SKM-1 (cell line): ENCODE measurements at regions not wholly inside any gene's neighbourhood (a gene's known extent, or its start where the extent isn't known, plus 50 kb on each side); places are given as distances from the start of the nearest gene placed in this dataset.
"Not testable (repeated sequence)": the region's sequence is repeated elsewhere in the genome, so short reads cannot be mapped to it uniquely, and the experiment has no call there.

Experiments
- DNase-seq: peaks from one replicate; lab custom pipeline; 2025; ENCODE audit not compliant: unreplicated experiment; lab: John Stamatoyannopoulos, UW

DNA sequence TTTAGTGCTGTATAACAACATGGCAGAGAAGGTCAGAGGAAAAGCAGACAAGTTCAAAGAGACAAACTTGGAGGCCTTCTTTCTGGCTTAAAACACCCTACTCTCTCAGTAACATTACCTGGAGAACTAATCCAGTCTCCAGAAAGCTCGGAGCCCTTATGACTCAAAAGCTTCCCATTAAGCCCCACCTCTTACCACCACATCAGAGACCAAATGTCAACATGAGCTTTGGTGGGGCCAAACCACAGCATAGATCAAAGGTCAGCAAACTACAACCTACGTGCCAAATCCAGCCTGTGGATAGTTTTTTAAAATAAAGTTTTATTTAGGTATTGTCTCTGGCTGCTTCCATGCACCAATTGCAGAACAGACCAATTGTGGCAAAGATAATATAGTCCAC is 589.9 kb downstream of the DNAH5 start:
- no peak for DNase-seq

DNA sequence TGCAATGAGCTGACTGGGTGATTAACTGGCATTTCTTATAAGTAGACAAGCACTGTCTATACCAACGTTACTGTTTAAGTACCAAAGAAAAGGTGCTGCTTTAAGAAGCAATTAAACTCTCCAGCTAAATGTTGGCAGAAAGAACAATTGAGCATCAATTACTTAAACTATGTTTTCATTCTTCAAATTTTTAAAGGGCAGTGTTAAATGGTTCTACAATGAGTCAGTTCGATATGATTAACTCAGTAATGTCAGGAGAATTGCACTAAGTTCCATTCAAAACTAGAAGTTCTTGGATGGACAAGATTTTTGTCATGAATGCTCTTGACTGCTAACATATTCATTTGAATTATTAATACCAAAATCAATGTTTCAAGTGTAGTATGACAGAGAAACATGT is 593.7 kb downstream of the DNAH5 start:
- no peak for DNase-seq

DNA sequence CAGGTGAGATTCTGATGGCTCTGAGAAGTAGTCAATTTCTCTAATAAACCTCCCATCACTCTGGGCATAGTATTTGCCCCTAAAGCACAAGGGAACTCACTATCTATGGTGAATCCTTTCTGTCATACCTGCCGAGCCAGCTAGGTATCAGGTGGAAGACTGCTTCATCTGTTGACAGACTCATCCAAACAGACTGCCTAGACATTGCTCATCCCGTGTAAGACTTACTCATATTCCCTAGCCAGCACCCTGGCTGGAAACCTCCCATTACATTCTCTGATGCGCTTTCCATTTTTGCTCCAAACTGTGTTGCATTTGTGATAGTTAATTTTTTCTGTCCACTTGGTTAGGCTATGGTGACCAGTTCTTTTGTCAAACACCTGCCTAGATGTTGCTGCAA is 595.9 kb downstream of the DNAH5 start:
- DNase-seq: no peak

DNA sequence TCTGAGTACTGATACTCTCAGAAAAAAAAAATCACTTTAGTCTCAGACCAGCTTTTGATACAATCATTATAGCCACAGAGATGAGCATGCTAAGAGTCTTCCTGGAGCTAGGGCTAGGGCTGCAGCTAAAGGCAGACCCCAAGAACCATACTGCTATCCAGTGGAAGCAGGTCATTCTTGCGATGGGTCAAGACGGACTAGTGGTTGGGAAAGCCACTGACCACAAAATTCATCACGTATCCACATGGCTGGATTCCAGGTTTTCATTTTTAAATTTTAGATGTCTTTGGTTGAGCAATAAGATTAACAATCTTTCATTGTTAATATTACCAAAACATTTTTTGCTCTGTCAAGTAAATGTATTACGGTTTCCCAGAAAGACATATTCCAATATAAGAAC is 598.1 kb downstream of the DNAH5 start:
- DNase-seq: no peak

DNA sequence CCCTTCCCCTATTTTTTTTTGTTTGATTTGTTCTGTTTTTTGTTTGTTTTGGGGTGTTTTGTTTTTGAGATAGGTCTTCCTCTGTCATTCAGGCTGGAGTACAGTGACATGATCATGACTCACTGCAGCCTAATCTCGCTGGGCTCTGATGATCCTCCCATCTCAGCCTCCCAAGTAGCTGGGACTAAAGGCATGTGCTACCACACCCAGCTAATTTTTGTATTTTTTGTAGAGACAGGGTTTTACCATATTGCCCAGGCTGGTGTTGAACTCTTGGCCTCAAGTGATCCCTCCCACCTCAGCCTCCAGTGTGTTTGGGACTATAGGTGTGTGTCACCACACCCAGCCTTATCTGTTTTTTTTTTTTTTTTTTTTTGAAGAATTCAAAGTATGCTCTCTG is 605.4 kb downstream of the DNAH5 start:
- no peak for DNase-seq

DNA sequence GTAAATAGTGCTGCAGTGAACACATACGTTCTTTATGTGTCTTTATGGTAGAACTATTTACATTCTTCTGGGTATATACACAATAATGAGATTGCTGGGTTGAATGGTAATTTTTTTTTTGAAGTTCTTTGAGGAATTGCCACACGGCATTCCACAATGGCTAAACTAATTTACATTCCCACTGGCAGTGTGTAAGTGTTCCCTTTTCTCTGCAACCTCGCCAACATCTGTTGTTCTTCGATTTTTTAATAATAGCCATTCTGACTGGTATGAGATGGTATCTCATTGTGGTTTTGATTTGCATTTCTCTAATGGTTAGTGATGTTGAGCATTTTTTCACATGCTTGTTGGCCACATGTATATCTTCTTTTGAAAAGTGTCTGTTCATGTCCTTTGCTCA is 609.5 kb downstream of the DNAH5 start:
- not testable (repeated sequence) for DNase-seq

DNA sequence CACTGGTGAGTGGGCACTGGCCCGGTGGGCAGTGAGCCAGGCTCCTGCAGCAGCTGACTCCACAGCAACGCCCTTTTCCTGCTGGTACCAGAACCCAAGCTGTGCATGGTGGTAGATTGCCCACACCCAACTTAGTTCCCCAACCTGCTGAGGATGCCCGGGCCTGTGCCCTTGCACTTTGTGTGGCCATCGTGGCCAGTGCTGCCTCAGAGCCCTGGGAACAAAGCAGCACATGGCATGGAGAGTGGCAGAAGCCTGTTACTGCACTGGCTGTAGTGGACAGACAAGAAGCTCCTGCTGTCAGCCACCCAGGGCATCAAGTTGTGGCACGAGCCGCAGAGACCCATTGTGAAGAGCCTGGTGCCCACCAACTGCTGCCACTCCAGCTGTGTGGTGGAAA is 612.9 kb downstream of the DNAH5 start:
- DNase-seq: no peak

DNA sequence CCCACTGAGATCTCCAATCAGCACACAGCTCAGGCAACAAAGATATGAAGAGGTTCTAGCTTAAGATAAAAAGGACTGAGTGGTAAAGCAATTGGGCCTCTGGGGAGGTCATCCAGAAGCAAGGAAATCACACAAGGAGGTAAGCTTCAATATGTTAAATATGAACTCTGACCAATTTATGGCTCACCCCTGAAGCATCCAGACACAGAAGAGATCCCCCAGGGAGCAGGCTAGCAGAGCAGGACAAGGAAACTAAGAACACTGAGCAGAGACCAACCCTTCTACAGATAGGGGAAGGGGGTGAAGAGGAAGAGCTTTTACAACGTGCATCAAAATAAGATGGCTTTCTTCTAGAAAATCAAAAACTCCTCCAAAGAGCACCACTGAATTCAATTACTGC is 616.2 kb downstream of the DNAH5 start:
- DNase-seq: no peak

DNA sequence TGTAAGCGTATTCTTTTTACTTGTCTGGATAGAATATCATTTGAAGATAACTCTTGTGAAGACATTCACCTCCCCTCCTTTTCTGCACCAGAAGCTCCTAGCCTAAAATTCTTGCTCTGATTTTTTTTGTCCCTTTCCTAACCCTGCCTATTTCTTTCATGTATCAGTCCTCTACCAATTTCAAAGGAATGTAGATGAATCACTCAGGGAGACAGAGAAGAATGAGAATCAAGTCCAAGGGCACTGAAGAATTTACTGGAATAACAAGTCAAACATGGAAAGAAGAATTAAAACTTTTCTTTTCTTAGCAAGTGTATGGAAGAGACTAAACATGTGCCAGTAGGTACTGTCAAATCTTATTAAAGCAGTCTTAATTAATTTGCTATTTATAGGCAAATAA is 618.7 kb downstream of the DNAH5 start:
- DNase-seq: no peak

DNA sequence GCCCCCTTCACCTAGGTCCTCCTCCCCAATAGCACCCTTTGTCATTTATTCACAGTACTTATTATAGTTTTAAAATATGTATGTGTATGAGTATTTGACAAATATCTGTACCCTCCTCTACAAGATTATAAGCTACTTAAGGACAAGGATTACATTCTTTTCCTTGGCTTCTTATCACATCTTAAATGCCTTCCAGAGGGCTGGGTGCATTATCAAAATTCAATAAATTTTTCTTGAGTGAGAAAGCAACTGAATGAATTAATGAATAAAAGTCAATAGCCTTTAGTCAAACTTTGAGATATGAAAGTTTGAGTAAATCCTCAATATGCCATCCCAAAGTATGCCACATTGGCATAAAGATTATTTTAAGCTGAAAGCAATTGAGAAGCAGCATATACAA is 621.7 kb downstream of the DNAH5 start:
- no peak for DNase-seq

DNA sequence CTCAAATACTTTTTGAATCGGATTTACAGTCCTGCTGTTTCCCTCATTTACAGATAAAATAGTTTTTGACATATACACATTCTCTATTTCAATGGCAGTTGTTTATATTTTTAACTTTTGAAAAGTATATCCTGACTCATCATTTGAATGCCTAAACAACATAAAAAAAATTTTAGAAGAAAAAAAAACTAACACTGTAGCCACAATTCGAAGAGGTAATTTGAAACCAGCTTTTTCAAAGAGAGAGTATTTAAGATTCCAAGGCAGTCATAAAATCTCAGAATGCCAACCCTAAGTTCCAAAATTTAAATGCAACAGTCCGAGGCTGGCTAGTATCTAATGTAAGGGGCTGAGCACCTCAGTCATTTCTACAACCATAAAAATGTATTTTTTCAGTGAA is 626.8 kb downstream of the DNAH5 start:
- DNase-seq: no peak

DNA sequence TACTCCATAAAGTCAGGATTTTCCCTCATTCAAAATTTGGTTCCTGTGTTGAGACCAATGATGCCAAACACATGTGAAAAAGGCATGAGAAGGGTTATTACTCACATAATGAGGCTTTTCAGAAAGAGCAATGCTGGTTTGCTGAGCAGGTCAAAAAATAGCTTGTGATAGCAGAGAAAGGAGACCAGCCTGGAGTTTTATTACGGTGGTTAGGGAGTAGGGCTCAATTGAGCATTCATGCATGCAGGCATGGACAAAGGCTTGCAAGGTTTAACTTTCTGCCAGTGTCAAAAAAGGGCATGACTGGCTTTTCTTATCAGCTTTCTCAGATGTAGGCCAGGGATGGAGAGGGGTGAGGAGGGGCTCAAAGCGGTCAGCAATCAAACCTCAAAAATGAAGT is 628.3 kb downstream of the DNAH5 start:
- no peak for DNase-seq

DNA sequence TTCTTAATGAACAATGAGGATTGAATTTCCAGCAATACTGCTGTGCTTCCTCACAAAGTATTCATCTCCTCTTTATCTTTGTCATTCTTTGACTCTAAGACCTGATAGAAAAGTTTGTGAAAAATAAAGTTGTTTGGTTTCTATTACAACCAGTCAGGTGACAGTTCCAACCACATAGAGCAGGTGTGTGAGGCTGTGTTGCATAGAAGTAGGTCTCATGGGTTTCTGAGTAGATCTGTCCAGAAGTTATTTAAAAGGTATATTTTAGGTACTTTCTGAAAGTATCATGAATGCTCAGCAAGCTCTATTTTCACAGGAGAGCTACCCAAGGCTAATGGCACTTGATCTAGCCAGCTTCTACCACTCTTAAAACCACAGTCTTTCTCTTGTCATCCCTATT is 637.0 kb downstream of the DNAH5 start:
- DNase-seq: no peak

DNA sequence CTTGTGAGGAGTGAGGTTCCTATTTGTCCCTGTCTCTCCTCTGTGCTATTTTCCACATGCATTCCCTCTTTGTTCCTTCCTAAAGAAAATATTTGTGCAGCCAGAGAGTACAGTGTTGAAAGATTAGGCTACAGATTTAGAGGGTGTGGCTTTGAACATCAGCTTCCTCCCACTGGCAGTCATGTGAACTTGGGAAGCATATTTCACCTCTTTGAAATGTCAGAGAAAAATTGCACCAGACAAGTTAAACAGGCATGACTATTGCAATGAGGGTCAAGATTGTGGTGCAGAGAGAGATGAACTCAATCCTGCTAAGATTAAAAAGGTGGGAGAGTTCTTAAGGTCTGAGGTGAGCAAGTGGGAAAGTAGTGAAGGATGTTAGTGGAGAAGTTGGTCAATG is 641.0 kb downstream of the DNAH5 start:
- no peak for DNase-seq

DNA sequence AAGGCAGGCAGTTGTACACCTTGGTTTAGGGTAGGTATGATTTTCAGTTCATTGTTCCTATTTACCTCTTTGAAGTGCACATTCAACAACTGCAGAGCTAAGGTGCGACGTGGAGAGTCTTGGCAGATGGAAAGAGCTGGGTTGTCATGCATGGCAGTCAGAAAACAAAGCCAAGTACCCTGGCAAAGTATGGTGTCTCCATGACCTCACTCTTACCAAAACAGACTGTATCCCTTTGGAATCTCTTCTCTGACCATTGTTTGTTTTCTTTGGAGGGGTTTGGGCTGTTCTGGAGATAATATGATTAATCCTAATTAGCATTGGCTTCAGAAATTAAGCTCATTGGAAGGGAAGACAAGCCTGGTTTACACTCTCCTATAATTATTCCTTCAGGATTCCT is 665.7 kb downstream of the DNAH5 start:
- DNase-seq: no peak

DNA sequence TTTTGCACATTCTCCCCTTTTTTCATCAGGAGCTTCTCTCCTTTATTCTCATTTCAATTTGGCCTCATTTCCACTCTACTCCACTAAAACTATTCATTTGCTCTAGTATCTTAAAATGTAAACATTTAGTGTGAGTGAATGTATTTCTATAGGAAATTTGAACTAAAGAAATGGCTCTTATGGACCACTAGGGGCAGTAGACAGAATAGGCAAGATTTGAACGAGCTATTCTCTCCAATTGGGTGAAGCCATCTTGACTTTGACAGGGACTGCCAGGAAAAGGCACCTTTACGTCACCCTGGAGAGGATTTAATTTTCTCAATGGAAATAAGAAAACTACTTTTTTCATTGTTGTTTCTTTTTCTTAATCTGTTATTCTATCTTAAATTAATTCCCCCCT is 666.3 kb downstream of the DNAH5 start:
- DNase-seq: no peak

DNA sequence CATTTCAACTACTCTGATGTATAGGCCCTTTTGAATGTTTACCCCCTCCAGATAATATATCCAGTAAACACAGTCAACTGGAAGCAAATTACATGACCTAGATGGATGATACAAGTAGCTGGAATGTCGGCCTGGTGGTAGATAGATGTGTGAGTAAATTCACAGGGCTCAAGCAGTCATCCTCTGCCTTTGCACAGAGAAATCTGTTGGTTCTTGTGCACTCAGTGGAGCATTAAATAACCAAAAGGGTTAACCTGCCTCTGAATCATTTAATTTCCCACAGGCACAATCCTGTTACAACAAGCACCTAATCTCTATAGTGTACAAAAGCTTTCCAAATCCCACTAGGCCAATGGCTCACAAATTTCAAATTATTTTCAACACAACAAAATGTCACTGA is 668.3 kb downstream of the DNAH5 start:
- no peak for DNase-seq

DNA sequence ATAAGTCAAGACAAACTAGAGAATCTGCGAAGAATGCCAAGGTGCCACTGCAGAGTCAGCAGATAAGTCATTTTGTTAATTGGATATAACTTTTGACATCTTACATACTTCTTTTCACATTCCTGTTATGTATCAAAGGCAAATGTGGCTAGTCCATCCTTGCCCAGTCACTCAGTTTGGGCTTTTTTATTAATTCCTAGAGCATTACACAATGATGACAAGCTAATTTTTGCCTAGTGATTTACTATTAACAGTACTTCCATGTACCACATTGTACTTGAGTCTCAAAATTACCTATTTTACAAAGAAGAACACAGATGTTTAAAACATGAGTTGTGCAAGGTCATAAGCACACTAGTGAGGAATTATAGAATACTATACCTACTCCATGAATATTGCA is 680.8 kb downstream of the DNAH5 start:
- no peak for DNase-seq

DNA sequence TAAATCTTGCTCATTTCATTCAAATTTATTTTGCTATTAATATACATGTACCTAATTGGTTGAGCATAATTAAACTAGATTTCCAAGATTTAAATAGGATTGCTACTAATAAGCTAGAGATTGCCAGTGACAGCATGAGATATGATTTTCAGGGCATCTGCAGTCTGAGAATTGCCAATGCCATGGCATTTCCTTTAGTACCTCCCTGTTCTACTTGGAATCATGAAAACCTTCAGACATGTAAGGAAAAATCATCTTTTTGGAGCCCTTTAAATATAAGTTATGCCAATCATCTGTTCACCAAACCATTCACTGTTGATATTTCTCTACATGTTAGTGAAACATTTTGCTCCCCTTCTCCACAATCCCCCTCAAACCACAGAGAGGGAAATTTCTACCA is 691.4 kb downstream of the DNAH5 start:
- no peak for DNase-seq

DNA sequence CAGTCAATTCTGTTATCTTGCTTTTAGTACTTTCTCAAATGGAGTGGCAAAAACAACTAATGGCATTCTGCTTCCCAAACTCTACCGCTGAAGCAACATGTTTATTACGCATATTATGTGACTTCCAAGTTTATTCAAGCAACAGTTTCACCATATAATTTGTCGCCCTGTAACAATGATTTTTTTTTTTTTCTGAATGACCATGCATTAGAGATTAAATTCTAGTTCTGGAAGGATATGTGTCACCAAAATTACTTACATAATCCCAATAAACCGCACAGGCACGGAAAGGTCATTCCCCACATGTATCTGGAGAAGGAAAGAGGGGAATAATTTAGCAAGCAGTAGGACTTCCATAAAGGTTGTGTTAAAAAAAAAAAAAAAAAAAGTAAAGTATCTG is 691.8 kb downstream of the DNAH5 start:
- DNase-seq: no peak

DNA sequence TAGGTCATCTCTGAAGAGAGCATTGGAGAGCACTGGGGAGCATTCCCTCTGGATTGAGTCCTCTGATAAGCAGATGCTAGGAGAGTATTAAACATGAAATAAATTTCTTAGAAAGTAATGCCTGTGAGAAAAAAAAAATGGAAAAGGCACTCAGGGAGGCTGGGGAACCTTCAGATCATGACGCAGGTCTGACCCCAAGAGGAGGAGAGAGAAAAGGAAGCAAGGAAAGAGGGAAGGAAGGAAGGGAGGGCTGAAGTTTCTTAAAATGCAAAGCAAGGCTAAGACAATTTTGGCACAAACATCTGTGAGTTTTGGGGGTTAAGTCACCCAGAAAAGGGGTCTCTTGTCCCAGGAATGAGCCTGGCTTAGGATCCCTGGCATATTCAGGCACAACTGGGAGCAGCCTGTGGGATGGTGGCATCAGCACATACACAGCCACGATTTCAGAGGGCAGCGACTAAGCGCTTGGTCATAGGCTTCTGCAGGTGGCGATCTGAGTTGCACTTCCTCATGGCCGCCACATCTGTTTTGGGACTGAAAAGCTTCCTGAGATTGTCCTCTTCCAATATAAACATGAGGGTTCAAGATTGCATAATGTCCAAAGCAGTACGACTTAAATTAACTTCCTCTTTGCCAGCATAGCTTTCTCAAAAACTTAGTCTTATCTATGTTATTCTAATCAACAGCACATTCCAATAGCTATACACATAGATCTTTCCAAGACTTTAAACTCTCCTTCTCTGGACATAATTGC is 692.7 kb downstream of the DNAH5 start:
- peak; percentile 90 for DNase-seq

DNA sequence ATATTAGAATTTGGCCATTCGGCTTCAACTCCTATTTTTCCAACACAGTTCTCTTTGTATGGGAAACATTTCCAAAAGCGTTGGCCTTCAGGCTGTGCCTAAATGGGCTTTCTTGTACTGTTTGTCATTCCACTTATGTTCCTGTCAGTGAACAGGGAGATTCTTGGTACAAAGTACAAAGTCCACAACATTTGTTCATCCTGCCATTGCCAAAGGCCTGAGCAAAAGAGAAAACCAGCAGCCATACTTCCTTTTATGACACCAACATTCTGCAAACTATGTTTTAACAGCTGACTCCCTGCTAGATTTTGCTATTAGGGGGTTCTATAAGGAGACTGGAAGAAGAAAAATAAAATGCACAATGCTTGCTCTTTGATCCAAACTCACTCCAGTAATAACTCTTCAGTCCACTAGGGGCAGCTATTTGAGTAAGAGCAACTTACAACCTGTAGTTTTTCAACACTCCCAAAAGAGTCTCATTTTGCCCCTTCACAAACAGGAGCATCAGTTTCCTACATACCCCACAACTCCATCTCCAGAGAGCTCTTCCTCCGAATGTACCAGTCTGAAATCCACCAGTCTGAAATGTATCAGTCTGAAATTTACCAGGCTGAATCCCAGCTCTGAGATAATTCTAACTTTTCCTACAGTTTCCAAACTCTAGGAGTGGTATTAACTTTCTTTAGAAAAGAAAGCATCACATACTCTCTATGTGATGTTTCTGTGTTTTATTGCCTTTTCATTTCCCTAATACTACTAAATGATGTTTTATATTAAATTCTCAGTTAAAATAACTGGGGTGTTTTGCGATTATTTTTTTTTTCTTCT is 693.8 kb downstream of the DNAH5 start:
- peak; percentile 24 for DNase-seq

DNA sequence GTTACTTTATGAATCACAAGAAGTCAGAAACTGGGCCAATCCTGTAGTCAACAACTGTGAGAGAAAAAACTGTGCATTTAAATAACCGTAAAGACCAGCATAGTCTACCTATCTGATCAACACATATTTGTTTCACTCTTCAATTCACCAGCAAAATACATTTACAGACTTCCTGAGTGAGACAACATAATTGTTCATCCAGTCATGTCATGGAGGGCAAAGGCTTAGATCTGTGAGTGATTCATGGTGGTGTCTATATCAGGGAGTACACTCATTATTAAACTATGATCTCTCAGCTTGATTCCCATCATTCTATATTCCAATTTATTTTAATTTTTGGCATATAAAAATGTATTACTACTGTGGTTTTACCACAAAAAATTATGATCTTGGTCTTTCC is 694.6 kb downstream of the DNAH5 start:
- DNase-seq: no peak
